ENCODE measurements at regions not wholly inside any gene's neighbourhood (a gene's known extent, or its start where the extent isn't known, plus 50 kb on each side); places are given as distances from the start of the nearest gene placed in this dataset.
"Not testable (repeated sequence)": the region's sequence is repeated elsewhere in the genome, so short reads cannot be mapped to it uniquely, and the experiment has no call there.

DNA sequence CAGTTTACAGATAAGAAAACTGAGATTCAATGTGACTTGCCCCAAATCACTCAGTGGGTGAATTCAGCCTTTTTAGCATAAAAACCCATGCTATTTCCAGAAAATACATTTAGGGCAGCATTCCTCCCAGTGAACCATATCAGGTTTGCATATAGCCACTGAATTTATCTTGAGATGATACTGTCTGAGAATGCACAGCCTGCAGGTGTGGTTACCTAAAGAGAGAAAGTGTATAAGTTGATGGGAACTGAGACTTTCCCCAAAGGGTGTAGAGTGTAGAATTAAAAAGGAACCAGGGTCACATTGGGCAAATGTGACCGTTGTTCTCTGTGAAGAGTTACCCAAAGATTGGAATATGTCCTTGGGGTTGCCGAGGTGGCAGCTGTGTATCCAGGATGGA is 100.0 kb upstream of the PIK3R1 start:
- H3K4me1 Mint-ChIP-seq (ENCODE audit: low read depth), result peaks cover 30% of the 10 kb centered on the region
- peaks cover 2% of the 10 kb centered on the region; the same call in 1 of the 2 replicates for H3K27me3 Mint-ChIP-seq (ENCODE audit: insufficient read depth)
- H3K4me3 Mint-ChIP-seq, result no peak overlapping the region
- H3K27ac Mint-ChIP-seq, result no peak overlapping the region
- TF ChIP-seq CTCF (IDR thresholded peaks at IDR 0.05), result no peak
- DNase-seq, result no peak
- no peaks in the 10 kb centered on the region; the same call in 1 of the 2 replicates for H3K9me3 Mint-ChIP-seq
- no peaks in the 10 kb centered on the region for H3K36me3 Mint-ChIP-seq (ENCODE audit: low read depth)

DNA sequence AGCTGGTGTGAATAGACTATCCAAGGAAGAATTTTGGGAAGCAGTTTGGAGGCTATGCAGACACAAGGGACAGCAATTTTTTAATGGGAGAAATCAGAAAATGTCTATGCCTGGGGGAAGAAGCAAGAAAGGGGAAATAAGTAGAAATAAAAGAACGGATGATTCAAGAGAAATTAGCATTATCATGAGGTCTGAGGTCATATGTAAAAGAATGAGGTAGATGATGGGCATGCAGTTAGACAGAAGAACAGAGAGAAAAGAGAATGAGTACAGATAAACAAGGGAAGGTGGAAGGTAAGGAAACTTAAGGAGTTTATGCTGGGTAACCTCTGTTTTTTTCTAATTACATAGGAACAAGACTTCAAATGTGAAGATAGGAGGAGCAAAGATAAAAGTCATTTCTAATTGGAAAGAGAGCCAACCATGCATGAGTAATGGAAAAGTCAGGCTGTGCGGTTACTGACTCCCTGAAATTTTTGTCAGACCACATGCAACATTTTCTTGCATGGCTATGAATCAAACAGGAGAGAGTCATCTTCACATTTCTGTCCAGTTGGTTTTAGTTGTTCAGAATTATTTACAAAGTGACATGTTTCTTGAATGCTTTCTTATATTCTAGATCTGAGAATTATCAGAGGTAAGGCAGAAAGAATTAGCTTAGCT is 101.0 kb upstream of the PIK3R1 start:
- H3K27ac Mint-ChIP-seq, result peak overlapping the region; percentile 88

GRCh38 chr5:68112658-68113057 is 102.9 kb upstream of the PIK3R1 start:
- DNase-seq, result no peak
- H3K4me1 Mint-ChIP-seq (ENCODE audit: low read depth), result peaks cover 30% of the 10 kb centered on the region
- no peak overlapping the region for H3K4me3 Mint-ChIP-seq
- no peak for TF ChIP-seq CTCF (IDR thresholded peaks at IDR 0.05)
- no peaks in the 10 kb centered on the region; the same call in 1 of the 2 replicates for H3K9me3 Mint-ChIP-seq
- no peaks in the 10 kb centered on the region for H3K36me3 Mint-ChIP-seq (ENCODE audit: low read depth)
- no peak overlapping the region for H3K27ac Mint-ChIP-seq
- H3K27me3 Mint-ChIP-seq (ENCODE audit: insufficient read depth), result peaks cover 2% of the 10 kb centered on the region; the same call in 1 of the 2 replicates

More for the DNA sequence above, 101.0 kb upstream of the PIK3R1 start:
- Mint-ChIP-seq H3K36me3 (ENCODE audit: low read depth) (no peaks in the 10 kb centered on the region), H3K27me3 (ENCODE audit: insufficient read depth) (peaks cover 2% of the 10 kb centered on the region; the same call in 1 of the 2 replicates), H3K4me3 (peak overlapping the region; percentile 11), H3K4me1 (ENCODE audit: low read depth) (peaks cover 30% of the 10 kb centered on the region), H3K9me3 (no peaks in the 10 kb centered on the region; the same call in 1 of the 2 replicates)
- no peak for TF ChIP-seq CTCF (IDR thresholded peaks at IDR 0.05)
- peak; percentile 94 for DNase-seq

GRCh38 chr5:68110894-68111293 is 104.7 kb upstream of the PIK3R1 start:
- Mint-ChIP-seq H3K9me3 (no peaks in the 10 kb centered on the region; the same call in none of the 2 replicates), H3K27ac (no peak overlapping the region), H3K4me1 (ENCODE audit: low read depth) (peaks cover 28% of the 10 kb centered on the region), H3K27me3 (ENCODE audit: insufficient read depth) (peaks cover 2% of the 10 kb centered on the region; the same call in 1 of the 2 replicates), H3K36me3 (ENCODE audit: low read depth) (peaks cover 6% of the 10 kb centered on the region; the same call in 1 of the 2 replicates), H3K4me3 (no peak overlapping the region)
- no peak for TF ChIP-seq CTCF (IDR thresholded peaks at IDR 0.05)
- DNase-seq, result no peak

GRCh38 chr5:68110264-68110663 is 105.3 kb upstream of the PIK3R1 start:
- peaks cover 22% of the 10 kb centered on the region for H3K4me1 Mint-ChIP-seq (ENCODE audit: low read depth)
- peaks cover 3% of the 10 kb centered on the region for H3K9me3 Mint-ChIP-seq
- no peak overlapping the region for H3K27ac Mint-ChIP-seq
- H3K4me3 Mint-ChIP-seq, result no peak overlapping the region
- no peaks in the 10 kb centered on the region; the same call in 1 of the 2 replicates for H3K27me3 Mint-ChIP-seq (ENCODE audit: insufficient read depth)
- no peak for TF ChIP-seq CTCF (IDR thresholded peaks at IDR 0.05)
- no peak for DNase-seq
- peaks cover 10% of the 10 kb centered on the region; the same call in 1 of the 2 replicates for H3K36me3 Mint-ChIP-seq (ENCODE audit: low read depth)

DNA sequence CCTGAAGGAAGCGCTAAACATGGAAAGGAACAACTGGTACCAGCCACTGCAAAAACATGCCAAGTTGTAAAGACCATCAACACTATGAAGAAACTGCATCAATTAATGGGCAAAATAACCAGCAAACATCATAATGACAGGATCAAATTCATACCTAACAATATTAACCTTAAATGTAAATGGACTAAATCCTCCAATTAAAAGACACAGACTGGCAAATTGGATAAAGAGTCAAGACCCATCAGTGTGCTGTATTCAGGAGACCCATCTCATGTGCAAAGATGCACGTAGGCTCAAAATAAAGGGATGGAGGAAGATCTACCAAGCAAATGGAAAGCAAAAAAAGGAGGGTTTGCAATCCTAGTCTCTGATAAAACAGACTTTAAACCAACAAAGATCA is 111.3 kb upstream of the PIK3R1 start:
- not testable (repeated sequence) for H3K27ac Mint-ChIP-seq; DNase-seq; H3K27me3 Mint-ChIP-seq (ENCODE audit: insufficient read depth); H3K4me3 Mint-ChIP-seq; H3K4me1 Mint-ChIP-seq (ENCODE audit: low read depth)
- Mint-ChIP-seq H3K36me3 (ENCODE audit: low read depth) (peaks cover 28% of the 10 kb centered on the region), H3K9me3 (peaks cover 15% of the 10 kb centered on the region)

DNA sequence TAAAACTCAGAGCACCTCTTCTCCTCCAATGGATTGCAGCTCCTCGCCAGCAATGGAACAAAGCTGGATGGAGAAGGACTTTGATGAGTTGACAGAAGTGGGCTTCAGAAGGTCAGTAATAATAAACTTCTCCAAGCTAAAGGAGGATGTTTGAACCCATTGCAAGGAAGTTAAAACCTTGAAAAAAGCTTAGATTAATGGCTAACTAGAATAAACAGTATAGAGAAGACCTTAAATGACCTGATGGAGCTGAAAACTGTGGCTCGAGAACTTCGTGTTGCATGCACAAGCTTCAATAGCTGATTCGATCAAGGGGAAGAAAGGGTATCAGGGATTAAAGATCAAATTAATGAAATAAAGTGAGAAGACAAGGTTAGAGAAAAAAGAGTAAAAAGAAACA is 112.3 kb upstream of the PIK3R1 start:
- not testable (repeated sequence) for H3K27me3 Mint-ChIP-seq (ENCODE audit: insufficient read depth); H3K4me1 Mint-ChIP-seq (ENCODE audit: low read depth); DNase-seq; H3K4me3 Mint-ChIP-seq; H3K27ac Mint-ChIP-seq
- Mint-ChIP-seq H3K9me3 (peaks cover 15% of the 10 kb centered on the region), H3K36me3 (ENCODE audit: low read depth) (peaks cover 28% of the 10 kb centered on the region)

Measured in HFFc6 (cell line).